Left lobe of liver (tissue), 2 donors: ENCODE measurements at regions not wholly inside any gene's neighbourhood (a gene's known extent, or its start where the extent isn't known, plus 50 kb on each side); places are given as distances from the start of the nearest gene placed in this dataset.

Source experiments
- ATAC-seq: fragments of 200-7000 bp; cut with Tn5 transposase; one replicate; pipeline ENCODE4 v1.9.1; 2020; ENCODE audit warnings: mild to moderate bottlenecking, moderate library complexity
- DNase-seq: peaks from one replicate; pipeline ENCODE4 v3.0.0-alpha.2; 2020; ENCODE audit warnings: low spot score
- donor health status: DM: no; HTN: no; CAD: no; lungs with moderate emphysema.
- donor health status: DM: no; HTN: yes; CAD: no.

DNA sequence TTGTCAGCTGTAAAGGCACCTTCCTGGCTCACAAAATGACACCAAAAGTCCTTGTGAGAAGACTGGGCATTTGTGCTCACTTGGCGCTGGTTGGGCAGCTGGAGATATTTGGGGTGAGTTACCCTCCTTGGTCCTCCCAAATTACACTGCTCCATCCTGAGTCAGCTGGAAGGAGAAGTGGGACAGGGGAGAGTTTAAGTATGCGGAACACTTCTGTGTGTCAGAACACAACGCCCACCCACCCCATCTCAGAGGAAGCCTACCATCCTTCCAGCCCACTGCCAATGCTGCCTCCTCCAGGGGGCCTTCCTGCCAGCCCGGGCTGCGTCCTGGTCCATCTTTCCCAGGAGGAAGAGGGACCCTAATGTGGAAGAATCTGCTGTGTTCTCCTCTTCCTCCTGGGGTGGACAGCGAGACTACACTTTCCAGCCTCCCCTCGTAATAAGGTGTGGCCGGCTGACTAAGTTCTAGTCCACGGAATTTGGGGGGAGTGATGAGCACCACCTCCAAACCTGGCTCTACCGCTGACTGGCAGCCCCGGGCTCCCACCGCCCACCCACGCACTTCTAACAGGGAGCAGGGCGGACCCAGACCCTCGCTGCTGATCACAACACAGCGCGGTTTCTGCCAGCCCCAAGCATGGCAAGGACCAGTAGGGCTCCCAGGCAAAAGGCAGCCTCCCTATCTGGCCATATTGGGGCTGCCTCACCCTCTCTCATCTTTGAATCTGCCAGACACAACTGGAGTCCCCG, 265.0 kb downstream of the XXYLT1 start:
- DNase-seq (peak; percentile 35), ATAC-seq (no peak)

DNA sequence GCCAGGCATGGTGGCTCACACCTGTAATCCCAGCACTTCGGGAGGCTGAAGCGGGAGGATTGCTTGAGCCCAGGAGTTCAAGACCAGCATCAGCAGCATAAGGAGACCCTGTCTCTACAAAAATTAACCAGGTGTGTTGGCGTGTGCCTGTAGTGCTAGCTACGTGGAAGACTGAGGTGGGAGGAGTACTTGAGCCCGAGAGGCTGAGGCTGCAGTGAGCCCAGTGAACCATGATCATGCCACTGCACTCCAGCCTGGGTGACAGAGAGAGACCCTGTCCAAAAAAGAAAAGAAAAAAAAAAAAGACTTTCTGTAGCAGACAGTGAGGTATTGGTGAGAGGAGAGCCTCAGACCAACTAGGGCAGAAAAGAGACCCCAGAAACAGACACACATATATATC, 263.8 kb downstream of the XXYLT1 start:
- no peak for ATAC-seq
- no peak for DNase-seq

DNA sequence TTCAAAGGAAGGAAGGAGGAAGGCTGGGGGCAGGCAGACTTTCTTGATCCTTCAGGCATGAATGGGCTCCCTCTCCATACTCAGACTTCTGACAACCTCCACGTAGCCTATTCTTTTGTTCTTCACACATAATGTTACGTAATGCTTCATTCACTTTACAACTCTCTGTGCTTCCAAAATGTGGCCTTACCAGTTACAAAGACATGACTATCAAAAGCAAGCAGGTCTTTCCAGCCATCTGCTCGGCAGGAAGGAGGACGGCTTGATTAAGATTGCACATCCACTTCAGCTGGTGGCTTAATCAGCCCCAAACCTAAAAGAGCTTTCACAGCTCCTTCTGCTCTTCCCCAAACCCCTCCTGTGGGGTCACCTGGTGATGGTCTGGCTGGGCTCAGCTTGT, 263.2 kb downstream of the XXYLT1 start:
- DNase-seq (no peak), ATAC-seq (no peak)

DNA sequence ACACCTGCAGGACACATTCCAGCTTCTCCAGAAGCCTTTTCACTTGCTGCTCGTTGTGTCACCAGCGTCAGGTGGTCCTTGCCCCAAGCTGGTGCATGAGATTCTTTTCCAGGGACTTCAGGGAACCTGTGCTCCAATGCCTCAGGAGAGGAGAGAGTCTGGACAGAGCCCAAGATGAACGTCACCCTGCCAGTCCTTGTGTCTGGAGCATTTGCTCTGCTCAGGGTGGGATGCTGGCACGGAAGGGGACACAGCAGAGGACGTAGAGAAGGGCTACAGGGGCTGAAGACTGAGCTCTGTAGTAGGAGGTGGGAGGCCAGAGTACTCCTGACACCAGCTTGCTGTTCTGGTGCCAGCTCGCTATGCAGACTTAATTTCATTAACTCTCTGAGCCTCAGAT, 262.1 kb downstream of the XXYLT1 start:
- ATAC-seq = no peak
- DNase-seq = no peak

DNA sequence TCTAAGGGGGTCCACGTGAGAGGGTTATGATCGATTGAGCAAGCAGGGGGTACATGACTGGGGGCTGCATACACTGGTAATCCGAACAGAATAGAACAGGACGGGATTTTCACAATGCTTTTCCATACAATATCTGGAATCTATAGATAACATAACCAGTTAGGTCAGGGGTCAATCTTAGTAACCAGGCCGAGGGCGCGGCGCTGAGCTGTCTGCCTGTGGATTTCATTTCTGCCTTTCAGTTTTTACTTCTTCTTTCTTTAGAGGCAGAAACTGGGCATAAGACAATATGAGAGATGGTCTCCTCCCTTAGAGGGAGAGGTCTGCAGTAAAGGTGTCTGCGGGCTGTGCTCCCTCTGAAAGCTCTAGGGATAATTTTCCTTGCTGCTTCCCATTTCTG, 261.3 kb downstream of the XXYLT1 start:
- DNase-seq (no peak), ATAC-seq (no peak)

DNA sequence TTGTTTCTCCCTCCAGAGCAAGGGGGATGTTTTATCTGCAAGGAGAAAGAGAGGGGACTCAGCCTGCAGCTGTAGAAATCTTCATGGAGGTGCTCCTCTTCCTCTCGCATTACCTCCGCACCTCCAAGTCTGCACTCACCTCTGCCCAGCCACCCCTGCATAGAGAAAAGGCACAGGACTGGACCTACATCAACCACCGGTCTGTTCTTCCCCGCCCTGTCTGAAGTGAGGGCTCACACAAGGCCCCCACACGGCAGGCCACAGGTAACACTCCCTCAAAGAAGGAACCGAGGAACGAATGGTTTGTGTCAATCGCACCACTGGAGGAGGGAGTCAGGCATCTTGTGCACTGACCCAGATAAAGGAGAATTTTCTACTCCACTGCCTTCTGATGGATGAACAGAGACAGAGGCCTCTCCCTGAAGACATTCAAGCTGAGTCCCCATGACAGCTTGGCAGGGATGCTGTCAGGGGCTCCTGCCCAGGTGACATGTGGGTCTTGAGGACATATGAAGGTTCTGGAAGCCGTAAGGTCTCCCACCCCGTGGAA, 260.3 kb downstream of the XXYLT1 start:
- no peak for DNase-seq
- no peak for ATAC-seq

DNA sequence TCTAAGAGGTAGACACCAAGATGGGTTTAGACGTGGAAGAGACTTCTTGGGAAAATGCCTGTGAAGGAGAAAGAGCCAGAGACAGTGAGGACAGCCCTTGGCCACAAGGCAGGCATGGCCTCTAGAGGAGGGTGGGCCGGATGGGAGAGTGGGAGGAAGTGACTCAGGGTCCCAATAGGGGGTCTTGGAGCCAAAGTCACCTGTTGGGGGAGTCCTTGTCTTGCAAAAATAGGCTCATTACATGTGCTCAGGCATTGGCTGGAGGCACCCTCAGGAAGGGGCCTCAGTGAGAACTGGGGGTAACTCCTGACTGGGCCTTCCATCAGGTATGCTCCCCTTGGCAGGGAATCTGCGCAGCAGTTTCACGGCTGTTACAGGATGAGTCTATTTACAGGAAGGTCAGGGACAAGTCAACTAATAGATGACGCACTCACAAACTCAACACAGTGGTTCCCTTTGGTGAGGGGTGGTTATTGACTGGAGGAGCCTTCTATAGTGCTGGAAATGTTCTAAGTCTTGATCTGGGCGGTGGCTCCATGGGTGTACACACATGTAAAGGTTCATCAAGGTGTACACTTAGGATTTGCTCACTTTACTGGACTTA, 259.6 kb downstream of the XXYLT1 start:
- DNase-seq (no peak), ATAC-seq (no peak)

DNA sequence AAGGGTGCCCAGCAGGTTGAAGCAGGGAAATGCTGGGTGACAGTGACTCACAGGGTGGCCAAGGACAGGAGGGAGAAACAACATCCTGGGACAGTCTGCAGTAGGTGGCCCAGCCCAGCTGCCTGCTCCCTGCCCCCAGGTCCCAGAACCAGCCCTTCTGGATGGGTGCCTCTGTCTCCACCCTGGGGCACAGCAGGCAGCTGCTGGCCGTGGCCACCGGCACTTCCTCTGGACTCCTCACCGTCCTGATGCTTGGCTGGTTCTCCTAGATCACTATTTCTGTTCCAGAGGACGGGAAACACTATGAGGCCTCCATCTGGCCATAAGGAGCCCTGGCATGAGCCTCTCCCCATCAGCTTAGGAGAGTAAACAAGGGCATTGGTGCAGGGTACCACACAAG, 258.9 kb downstream of the XXYLT1 start:
- no peak for DNase-seq
- no peak for ATAC-seq

DNA sequence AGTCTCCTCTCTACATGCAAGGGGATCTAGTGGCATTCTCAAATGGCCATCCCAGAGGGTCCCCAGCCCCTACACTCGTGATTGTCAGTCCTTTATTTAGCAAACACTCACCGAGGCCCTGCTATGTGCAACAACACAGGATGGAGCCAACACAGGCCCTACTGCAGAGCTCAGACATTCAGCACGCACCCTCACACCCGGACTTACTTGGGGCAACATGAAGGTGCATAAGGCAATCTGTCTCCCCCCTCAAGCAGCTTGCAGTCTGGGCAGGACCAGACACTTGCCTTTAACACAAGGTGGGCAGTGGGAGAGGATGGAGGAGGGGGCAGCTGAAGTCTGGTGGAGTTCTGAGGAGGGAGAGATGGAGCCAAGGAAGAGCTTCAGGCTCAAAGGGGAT, 258.4 kb downstream of the XXYLT1 start:
- DNase-seq (peak; percentile 14), ATAC-seq (no peak)

DNA sequence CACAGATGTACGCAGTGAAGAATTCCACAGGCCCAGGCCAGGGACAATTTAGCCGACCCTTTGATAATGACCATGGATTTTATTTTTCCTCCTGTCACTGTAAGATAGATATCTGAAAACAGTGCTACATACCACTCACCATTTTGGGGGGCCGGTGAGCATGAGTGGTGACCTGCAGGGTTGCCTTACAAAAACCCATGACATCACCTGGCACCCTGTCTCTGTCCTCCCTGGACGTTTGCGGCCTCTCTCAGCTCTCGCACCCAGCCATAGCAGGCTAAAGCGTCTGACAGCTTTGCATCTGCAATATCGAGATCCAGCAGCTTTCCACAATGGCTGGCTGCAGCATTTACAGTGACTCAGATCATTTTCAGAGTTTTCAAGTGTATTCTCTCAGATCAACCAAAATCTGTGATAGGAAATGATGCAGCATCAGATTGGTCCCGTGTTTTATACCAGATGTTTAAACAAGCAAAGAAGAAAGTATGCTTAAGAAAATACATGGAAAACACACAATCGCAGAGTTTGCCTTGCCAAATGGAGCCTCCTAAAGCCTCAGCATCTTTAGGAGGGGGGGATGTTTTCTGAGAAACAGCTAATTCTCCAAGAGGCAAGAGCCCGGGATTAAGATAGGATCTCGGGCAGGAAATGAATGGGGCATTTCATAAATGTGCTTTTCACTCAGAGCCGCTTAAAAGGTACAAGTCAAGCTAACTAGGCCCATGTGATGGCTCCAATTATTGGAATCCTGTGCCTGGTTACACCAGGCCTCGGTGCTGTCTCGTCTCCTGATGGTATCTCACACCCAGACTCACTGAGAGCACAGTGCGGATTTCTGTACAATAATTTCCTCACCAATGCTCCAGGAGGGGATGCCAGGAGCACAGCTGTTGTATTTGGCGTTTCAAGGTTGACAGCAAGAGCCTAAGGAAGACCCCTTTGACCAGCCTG, 257.3 kb downstream of the XXYLT1 start:
- DNase-seq (peak; percentile 34), ATAC-seq (no peak)

DNA sequence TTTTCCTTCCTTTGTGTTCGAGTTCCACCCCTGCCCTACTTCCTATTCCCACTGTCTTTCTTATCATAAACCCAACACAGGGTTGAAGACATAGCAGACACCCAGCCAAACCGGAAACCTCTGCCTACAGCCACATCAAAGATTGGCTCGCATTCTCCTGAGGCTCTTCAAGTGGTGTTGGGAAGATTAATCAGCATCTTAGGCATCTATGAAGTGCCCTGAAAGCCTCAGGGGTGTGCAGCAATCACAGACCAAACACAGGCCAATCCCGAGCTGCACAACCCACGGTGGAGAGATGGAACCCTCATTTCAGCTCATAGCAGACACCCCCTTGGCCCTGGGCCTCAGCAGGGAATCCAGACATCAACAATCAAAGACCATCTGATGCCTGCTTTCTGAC, 255.9 kb downstream of the XXYLT1 start:
- ATAC-seq = peak; percentile 39
- DNase-seq = peak; percentile 29

DNA sequence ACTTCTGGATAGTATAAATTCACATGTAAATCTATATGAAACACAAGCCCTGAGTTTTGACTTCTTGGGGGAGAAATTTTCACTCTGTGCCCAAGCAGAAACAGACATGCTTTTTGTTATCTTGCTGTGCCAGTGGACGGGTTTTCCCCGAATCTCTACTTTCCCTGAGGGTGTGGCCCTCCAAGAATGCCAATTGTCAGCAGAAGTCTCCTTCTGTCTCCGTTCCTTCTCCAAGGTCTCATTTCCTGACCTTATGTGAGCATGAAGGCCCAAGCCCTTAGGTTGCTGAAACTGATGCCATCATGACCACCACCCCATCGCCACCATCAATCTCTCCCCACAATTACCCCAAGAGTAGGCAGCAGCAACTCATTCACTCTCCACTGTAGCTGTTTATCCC, 253.8 kb downstream of the XXYLT1 start:
- DNase-seq = no peak
- ATAC-seq = no peak
